Adipocyte (in vitro differentiated cells): ENCODE measurements at regions not wholly inside any gene's neighbourhood (a gene's known extent, or its start where the extent isn't known, plus 50 kb on each side); places are given as distances from the start of the nearest gene placed in this dataset.

ENCODE experiments used
- DNase-seq: peaks from one replicate; pipeline ENCODE4 v3.0.0-alpha.2; 2015; ENCODE audit warnings: low read depth
- H3K27me3 ChIP-seq: replicated peaks from 2 replicates; pipeline ENCODE4 v1.7.0; 2013; ENCODE audit warnings: mild to moderate bottlenecking, low read length, moderate library complexity; ENCODE audit not compliant: control insufficient read depth, insufficient read depth
- H3K36me3 ChIP-seq: 2 replicates; pipeline ENCODE4 v1.7.0; 2013; ENCODE audit warnings: low read length, mild to moderate bottlenecking, moderate library complexity; ENCODE audit not compliant: control insufficient read depth, insufficient read depth, severe bottlenecking
- H3K4me1 ChIP-seq: 2 replicates; pipeline ENCODE4 v1.7.0; 2013; ENCODE audit warnings: mild to moderate bottlenecking, low read length, moderate library complexity; ENCODE audit not compliant: control insufficient read depth, insufficient read depth
- H3K4me3 ChIP-seq: 2 replicates; pipeline ENCODE4 v1.7.0; 2013; ENCODE audit warnings: mild to moderate bottlenecking, low read length, moderate library complexity
- H3K9ac ChIP-seq: 2 replicates; pipeline ENCODE4 v1.7.0; 2013; ENCODE audit warnings: mild to moderate bottlenecking, low read length, moderate library complexity
- H3K9me3 ChIP-seq: 2 replicates; pipeline ENCODE4 v1.7.0; 2013; ENCODE audit warnings: mild to moderate bottlenecking, low read length, moderate library complexity; ENCODE audit not compliant: control insufficient read depth

DNA sequence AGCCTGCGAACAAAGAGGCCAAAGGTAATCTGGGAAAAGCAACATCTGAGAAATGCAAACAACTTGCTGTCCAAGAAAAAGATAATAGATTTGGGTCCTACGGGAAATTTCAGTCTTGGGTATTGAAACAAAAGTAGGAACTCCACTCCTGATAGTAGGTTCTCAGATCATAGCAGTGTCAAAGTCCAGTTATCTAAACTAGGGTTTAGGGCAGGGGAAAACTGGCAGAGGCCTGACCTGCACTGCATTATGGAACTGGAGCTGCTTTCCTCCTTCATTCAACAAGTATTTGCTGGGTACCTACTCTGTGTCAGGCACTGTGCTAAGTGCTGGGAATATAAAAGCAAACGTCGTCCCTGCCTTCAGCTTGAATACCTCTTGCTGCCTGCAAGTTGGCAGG lies 60.7 kb upstream of the NGF start:
- Histone ChIP-seq H3K9ac (no peak overlapping the region), H3K36me3 (no peaks in the 10 kb centered on the region), H3K4me3 (no peak overlapping the region), H3K9me3 (no peaks in the 10 kb centered on the region), H3K4me1 (peaks cover 8% of the 10 kb centered on the region), H3K27me3 (no peaks in the 10 kb centered on the region)
- DNase-seq = no peak
